Central memory CD8-positive, alpha-beta T cell (primary cell): ENCODE measurements at regions not wholly inside any gene's neighbourhood (a gene's known extent, or its start where the extent isn't known, plus 50 kb on each side); places are given as distances from the start of the nearest gene placed in this dataset.

Experiments
- ATAC-seq: fragments of 150-1000 bp; cut with Tn5 transposase; replicated peaks from 2 replicates; pipeline ENCODE4 v1.10.0; 2022; ENCODE audit warnings: mild to moderate bottlenecking, moderate FRiP score, moderate number of reproducible peaks; ENCODE audit not compliant: poor library complexity, severe bottlenecking; ENCODE audit errors: extremely low read depth
- DNase-seq, 2 donors: peaks; one replicate each; pipeline ENCODE4 v3.0.0; 2021; ENCODE audit warnings: low spot score in 2 of 2
- H3K27ac Mint-ChIP-seq: one replicate; pipeline ENCODE4 v1.8.0; 2022; ENCODE audit warnings: low read depth, mild to moderate bottlenecking, moderate library complexity, mixed read lengths
- H3K27me3 Mint-ChIP-seq: one replicate; pipeline ENCODE4 v1.8.0; 2022; ENCODE audit warnings: mixed read lengths
- H3K36me3 Mint-ChIP-seq: one replicate; pipeline ENCODE4 v1.8.0; 2022; ENCODE audit warnings: mild to moderate bottlenecking, moderate library complexity, mixed read lengths; ENCODE audit not compliant: insufficient read depth
- H3K4me1 Mint-ChIP-seq: one replicate; pipeline ENCODE4 v1.8.0; 2022; ENCODE audit warnings: mixed read lengths
- H3K4me3 Mint-ChIP-seq: one replicate; pipeline ENCODE4 v1.8.0; 2022; ENCODE audit warnings: mild to moderate bottlenecking, moderate library complexity, mixed read lengths
- H3K9me3 Mint-ChIP-seq: one replicate; pipeline ENCODE4 v1.8.0; 2022; ENCODE audit warnings: mixed read lengths

DNA sequence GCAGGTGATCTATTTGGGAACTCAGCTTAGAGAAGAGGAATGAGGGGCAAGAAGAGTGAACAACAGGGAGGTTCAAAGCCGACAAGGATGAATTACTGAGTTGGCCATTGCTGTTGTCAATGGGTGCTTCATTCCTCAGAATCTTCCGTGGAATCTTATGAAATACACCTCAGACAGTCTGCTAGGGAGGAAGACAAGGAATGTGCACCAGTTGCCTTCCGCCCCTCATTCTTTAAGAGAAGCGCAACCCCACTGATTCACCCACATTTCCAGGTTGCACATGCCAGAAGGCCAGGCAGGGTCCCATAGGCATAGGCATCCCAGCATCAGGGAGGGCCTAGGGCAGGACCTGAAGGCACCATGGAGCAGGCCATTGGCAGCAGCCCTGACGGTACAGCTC is 127.5 kb upstream of the TNFAIP3 start:
- H3K9me3 Mint-ChIP-seq, result no peaks in the 10 kb centered on the region
- peaks cover 8% of the 10 kb centered on the region for H3K4me1 Mint-ChIP-seq
- H3K36me3 Mint-ChIP-seq, result no peaks in the 10 kb centered on the region
- peaks cover 10% of the 10 kb centered on the region for H3K27me3 Mint-ChIP-seq
- DNase-seq, result no peak
- H3K4me3 Mint-ChIP-seq, result no peak overlapping the region
- no peak for ATAC-seq
- peak overlapping the region; percentile 54 for H3K27ac Mint-ChIP-seq

- ATAC-seq (no peak), DNase-seq (no peak)
- H3K4me1 Mint-ChIP-seq, result peaks cover 12% of the 10 kb centered on the region
- no peaks in the 10 kb centered on the region for H3K36me3 Mint-ChIP-seq
- no peak overlapping the region for H3K27ac Mint-ChIP-seq
- H3K4me3 Mint-ChIP-seq, result no peak overlapping the region
- peaks cover 10% of the 10 kb centered on the region for H3K27me3 Mint-ChIP-seq
- no peaks in the 10 kb centered on the region for H3K9me3 Mint-ChIP-seq
Observed at GRCh38 chr6:137740091-137740755, 126.8 kb upstream of the TNFAIP3 start.

- DNase-seq (no peak), ATAC-seq (no peak)
- peaks cover 13% of the 10 kb centered on the region for H3K4me1 Mint-ChIP-seq
- no peaks in the 10 kb centered on the region for H3K9me3 Mint-ChIP-seq
- H3K27ac Mint-ChIP-seq, result no peak overlapping the region
- no peaks in the 10 kb centered on the region for H3K36me3 Mint-ChIP-seq
- peaks cover 10% of the 10 kb centered on the region for H3K27me3 Mint-ChIP-seq
- no peak overlapping the region for H3K4me3 Mint-ChIP-seq
Observed at GRCh38 chr6:137740967-137741761, 125.9 kb upstream of the TNFAIP3 start.

DNA sequence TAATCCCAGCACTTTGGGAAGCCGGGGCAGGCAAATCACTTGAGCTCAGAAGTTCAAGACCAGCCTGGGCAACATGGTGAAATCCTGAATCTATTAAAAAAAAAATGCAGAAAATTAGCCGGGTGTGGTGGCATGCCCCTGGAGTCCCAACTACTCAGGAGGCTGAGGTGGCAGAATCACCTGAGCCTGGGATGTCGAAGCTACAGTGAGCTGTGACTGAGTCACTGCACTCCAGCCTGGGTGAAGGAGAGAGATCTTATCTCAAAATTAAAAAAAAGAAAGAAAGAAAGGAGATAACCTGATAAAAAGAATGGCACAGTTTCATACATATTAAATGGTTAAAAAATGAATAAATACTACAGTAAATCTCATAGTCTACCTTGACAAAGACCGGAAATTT is 123.6 kb upstream of the TNFAIP3 start:
- Mint-ChIP-seq H3K4me1 (peaks cover 10% of the 10 kb centered on the region), H3K9me3 (no peaks in the 10 kb centered on the region), H3K36me3 (no peaks in the 10 kb centered on the region), H3K27me3 (peaks cover 10% of the 10 kb centered on the region), H3K27ac (no peak overlapping the region), H3K4me3 (no peak overlapping the region)
- no peak for ATAC-seq
- no peak for DNase-seq

GRCh38 chr6:137744877-137745276 is 122.2 kb upstream of the TNFAIP3 start:
- H3K27me3 Mint-ChIP-seq, result peaks cover under 1% of the 10 kb centered on the region
- no peak overlapping the region for H3K4me3 Mint-ChIP-seq
- H3K36me3 Mint-ChIP-seq, result no peaks in the 10 kb centered on the region
- no peak overlapping the region for H3K27ac Mint-ChIP-seq
- peaks cover 10% of the 10 kb centered on the region for H3K4me1 Mint-ChIP-seq
- DNase-seq, result no peak
- ATAC-seq, result no peak
- no peaks in the 10 kb centered on the region for H3K9me3 Mint-ChIP-seq

GRCh38 chr6:137745321-137745720 is 121.7 kb upstream of the TNFAIP3 start:
- no peaks in the 10 kb centered on the region for H3K9me3 Mint-ChIP-seq
- H3K36me3 Mint-ChIP-seq, result no peaks in the 10 kb centered on the region
- H3K4me1 Mint-ChIP-seq, result peaks cover 10% of the 10 kb centered on the region
- no peak overlapping the region for H3K4me3 Mint-ChIP-seq
- no peaks in the 10 kb centered on the region for H3K27me3 Mint-ChIP-seq
- no peak for DNase-seq
- no peak for ATAC-seq
- H3K27ac Mint-ChIP-seq, result no peak overlapping the region

- Mint-ChIP-seq H3K27ac (no peak overlapping the region), H3K27me3 (peaks cover under 1% of the 10 kb centered on the region), H3K36me3 (no peaks in the 10 kb centered on the region), H3K4me3 (no peak overlapping the region), H3K4me1 (peaks cover 10% of the 10 kb centered on the region), H3K9me3 (no peaks in the 10 kb centered on the region)
- ATAC-seq (no peak), DNase-seq (no peak)
Observed at GRCh38 chr6:137746264-137746663, 120.8 kb upstream of the TNFAIP3 start.

- ATAC-seq (no peak), DNase-seq (no peak)
- no peak overlapping the region for H3K4me3 Mint-ChIP-seq
- H3K9me3 Mint-ChIP-seq, result no peaks in the 10 kb centered on the region
- peaks cover 19% of the 10 kb centered on the region for H3K27me3 Mint-ChIP-seq
- no peak overlapping the region for H3K27ac Mint-ChIP-seq
- no peaks in the 10 kb centered on the region for H3K36me3 Mint-ChIP-seq
- H3K4me1 Mint-ChIP-seq, result peaks cover 10% of the 10 kb centered on the region
Observed at GRCh38 chr6:137749696-137750211, 117.3 kb upstream of the TNFAIP3 start.

DNA sequence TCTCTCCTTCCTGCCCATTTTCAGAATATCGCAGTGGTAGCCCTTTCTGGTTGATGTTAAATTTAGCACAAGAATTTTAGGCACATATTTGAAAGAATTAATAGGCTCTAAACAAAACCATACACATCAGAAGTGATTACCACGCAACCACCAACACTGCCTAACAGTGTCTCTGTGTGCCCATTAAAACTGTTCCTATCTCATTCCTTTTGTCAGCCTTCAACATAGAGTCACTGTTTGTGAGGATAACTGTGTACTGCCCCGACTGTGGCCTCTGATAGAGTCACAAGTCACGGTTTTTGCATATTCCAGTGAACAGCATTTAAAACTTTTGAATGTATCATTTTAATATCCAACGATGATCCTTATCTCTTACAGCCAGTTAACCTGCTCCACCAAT is 116.8 kb upstream of the TNFAIP3 start:
- no peak for DNase-seq
- Mint-ChIP-seq H3K27me3 (peaks cover 19% of the 10 kb centered on the region), H3K27ac (no peak overlapping the region), H3K9me3 (no peaks in the 10 kb centered on the region), H3K4me3 (no peak overlapping the region), H3K36me3 (peaks cover 1% of the 10 kb centered on the region), H3K4me1 (peaks cover 5% of the 10 kb centered on the region)
- no peak for ATAC-seq

DNA sequence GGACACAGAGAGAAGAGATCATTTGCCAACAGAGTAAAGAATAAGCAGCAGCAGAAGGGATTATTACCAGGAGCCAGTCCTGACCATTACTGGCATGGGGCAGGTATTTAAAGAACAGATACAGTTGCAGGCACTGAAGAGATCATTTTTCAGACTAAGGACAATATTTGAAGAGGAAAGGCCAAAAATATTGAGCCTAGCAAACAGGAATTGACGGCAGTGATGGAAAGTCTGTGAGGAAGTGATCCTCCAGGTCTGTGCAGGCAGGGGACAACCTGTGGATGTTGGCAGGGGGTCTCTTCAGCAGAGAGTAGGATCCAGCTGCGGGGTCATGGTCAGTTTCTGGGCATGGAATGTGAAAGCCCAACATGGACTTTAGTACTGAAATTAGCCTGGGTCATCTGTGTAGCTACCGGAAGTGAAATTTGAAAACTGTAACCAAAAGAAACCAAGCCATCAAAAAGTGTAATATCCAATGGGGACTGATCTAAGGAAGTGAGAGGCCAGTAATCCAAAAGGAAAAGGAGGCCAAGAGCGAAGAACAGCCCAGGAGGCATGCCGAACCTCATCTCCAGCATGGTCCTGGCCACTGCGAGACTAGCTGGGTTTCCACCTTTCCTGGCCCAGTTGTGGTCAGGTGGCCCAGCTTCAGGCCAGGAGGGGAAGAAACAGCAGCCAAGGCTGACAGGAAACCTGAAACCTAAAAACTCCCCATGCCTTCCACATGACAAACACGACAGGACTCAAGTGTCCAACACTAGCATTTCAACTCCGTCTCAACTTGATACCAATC is 115.1 kb upstream of the TNFAIP3 start:
- Mint-ChIP-seq H3K4me3 (no peak overlapping the region), H3K4me1 (no peaks in the 10 kb centered on the region), H3K36me3 (peaks cover 1% of the 10 kb centered on the region), H3K27me3 (peaks cover 19% of the 10 kb centered on the region), H3K9me3 (no peaks in the 10 kb centered on the region), H3K27ac (no peak overlapping the region)
- DNase-seq (no peak), ATAC-seq (no peak)

GRCh38 chr6:137754366-137754765 is 112.7 kb upstream of the TNFAIP3 start:
- no peaks in the 10 kb centered on the region for H3K4me1 Mint-ChIP-seq
- ATAC-seq, result no peak
- peaks cover 19% of the 10 kb centered on the region for H3K27me3 Mint-ChIP-seq
- H3K9me3 Mint-ChIP-seq, result no peaks in the 10 kb centered on the region
- no peak overlapping the region for H3K27ac Mint-ChIP-seq
- H3K4me3 Mint-ChIP-seq, result no peak overlapping the region
- peaks cover 1% of the 10 kb centered on the region for H3K36me3 Mint-ChIP-seq
- DNase-seq, result no peak

- H3K4me3 Mint-ChIP-seq, result no peak overlapping the region
- no peaks in the 10 kb centered on the region for H3K9me3 Mint-ChIP-seq
- no peaks in the 10 kb centered on the region for H3K4me1 Mint-ChIP-seq
- DNase-seq (no peak), ATAC-seq (no peak)
- H3K27ac Mint-ChIP-seq, result peak overlapping the region; percentile 22
- H3K27me3 Mint-ChIP-seq, result peaks cover 19% of the 10 kb centered on the region
- H3K36me3 Mint-ChIP-seq, result peaks cover 1% of the 10 kb centered on the region
Observed at GRCh38 chr6:137754866-137755265, 112.2 kb upstream of the TNFAIP3 start.
